ENCODE measurements at regions not wholly inside any gene's neighbourhood (a gene's known extent, or its start where the extent isn't known, plus 50 kb on each side); places are given as distances from the start of the nearest gene placed in this dataset.

- DNase-seq, result no peak
Observed at GRCh38 chr7:50164559-50165170, 71.6 kb upstream of the ZPBP start.

GRCh38 chr7:50160206-50160605, 67.2 kb upstream of the ZPBP start:
- no peak for DNase-seq

- DNase-seq, result no peak
Observed at GRCh38 chr7:50159154-50159553, 66.1 kb upstream of the ZPBP start.

- DNase-seq, result no peak
Observed at GRCh38 chr7:50156706-50157105, 63.7 kb upstream of the ZPBP start.

- no peak for DNase-seq
Observed at GRCh38 chr7:50156163-50156562, 63.1 kb upstream of the ZPBP start.

GRCh38 chr7:50155755-50156154, 62.7 kb upstream of the ZPBP start:
- no peak for DNase-seq

- no peak for DNase-seq
Observed at GRCh38 chr7:50153995-50154394, 60.9 kb upstream of the ZPBP start.

- no peak for DNase-seq
Observed at GRCh38 chr7:50153148-50153547, 60.1 kb upstream of the ZPBP start.

GRCh38 chr7:50152486-50152885, 59.4 kb upstream of the ZPBP start:
- no peak for DNase-seq

- DNase-seq, result no peak
Observed at GRCh38 chr7:50151661-50152060, 58.6 kb upstream of the ZPBP start.

- no peak for DNase-seq
Observed at GRCh38 chr7:50151001-50151400, 58.0 kb upstream of the ZPBP start.

GRCh38 chr7:50149369-50149768, 56.3 kb upstream of the ZPBP start:
- no peak for DNase-seq

GRCh38 chr7:50147951-50148808, 55.1 kb upstream of the ZPBP start:
- DNase-seq, result no peak

GRCh38 chr7:50146692-50147091, 53.6 kb upstream of the ZPBP start:
- DNase-seq, result no peak

GRCh38 chr7:50145801-50146338, 52.8 kb upstream of the ZPBP start:
- DNase-seq, result no peak

GRCh38 chr7:50145226-50145625, 52.2 kb upstream of the ZPBP start:
- DNase-seq, result no peak
